SK-N-SH (cell line): ENCODE measurements at regions not wholly inside any gene's neighbourhood (a gene's known extent, or its start where the extent isn't known, plus 50 kb on each side); places are given as distances from the start of the nearest gene placed in this dataset.

Experiments used
- CTCF ChIA-PET: fragments of 300-600, 350-600 bp; formaldehyde crosslinking; extraction: SDS; loops from one replicate; lab custom pipeline; 2021; lab: Yijun Ruan, JAX
- POLR2A ChIA-PET: fragments of 350-600 bp; sonication (Branson Sonifier 250); formaldehyde crosslinking; extraction: SDS; loops from one replicate; lab custom pipeline; 2020; ENCODE audit warnings: antibody characterized with exemption, inconsistent platforms; lab: Yijun Ruan, JAX
- DNase-seq: peaks from one replicate; pipeline ENCODE4 v3.0.0; 2012
- H2AFZ ChIP-seq: fragments of 200-600 bp; sonication (generic); 2 replicates; pipeline ENCODE4 v1.8.1; 2016; ENCODE audit warnings: antibody characterized with exemption, mild to moderate bottlenecking, low read depth
- H3F3A ChIP-seq: fragments of 200-600 bp; sonication (generic); replicated peaks from 2 replicates; pipeline ENCODE3; 2016; ENCODE audit warnings: antibody characterized with exemption, mild to moderate bottlenecking; ENCODE audit not compliant: insufficient read depth
- H3K27ac ChIP-seq, 2 experiments: fragments of 200-500 bp in 1 of 2; fragments of 200-600 bp in 1 of 2; sonication (Bioruptor generic) in 1 of 2; sonication (generic), shearing (Covaris generic) in 1 of 2; 2 replicates each; pipeline versions ENCODE4 v1.5.1 to v1.6.1; 2014 to 2016; ENCODE audit warnings: low read depth in 2 of 2, inconsistent platforms in 1 of 2, low read length in 1 of 2, mild to moderate bottlenecking in 1 of 2, mixed read lengths in 1 of 2
- H3K27me3 ChIP-seq: fragments of 200-600 bp; sonication (generic), shearing (Covaris generic); 2 replicates; pipeline ENCODE4 v1.6.1; 2016; ENCODE audit warnings: mixed run types; ENCODE audit not compliant: insufficient read depth
- H3K36me3 ChIP-seq, 2 experiments: fragments of 200-500 bp in 1 of 2; fragments of 200-600 bp in 1 of 2; sonication (Bioruptor generic) in 1 of 2; sonication (generic) in 1 of 2; replicated peaks in 1 of 2; 2 replicates each; pipeline versions ENCODE3 to v1.5.1; 2014 to 2016; ENCODE audit warnings: low read length in 1 of 2, mild to moderate bottlenecking in 1 of 2; ENCODE audit not compliant: insufficient read depth in 2 of 2, control insufficient read depth in 1 of 2
- H3K4me1 ChIP-seq, 2 experiments: fragments of 200-500 bp in 1 of 2; fragments of 200-600 bp in 1 of 2; sonication (Bioruptor generic) in 1 of 2; sonication (generic), shearing (Covaris generic) in 1 of 2; 2 replicates each; pipeline versions ENCODE4 v1.5.1 to v1.6.1; 2014 to 2016; ENCODE audit warnings: low read depth in 1 of 2, low read length in 1 of 2, mixed run types in 1 of 2; ENCODE audit not compliant: insufficient read depth in 2 of 2, control insufficient read depth in 1 of 2
- H3K4me2 ChIP-seq: fragments of 200-600 bp; sonication (generic), shearing (Covaris generic); 2 replicates; pipeline ENCODE4 v1.6.1; 2017; ENCODE audit warnings: mixed run types
- H3K4me3 ChIP-seq, 2 experiments: fragments of 200-500 bp in 1 of 2; fragments of 200-600 bp in 1 of 2; sonication (Bioruptor generic) in 1 of 2; sonication (generic), shearing (Covaris generic) in 1 of 2; 2 replicates each; pipeline versions ENCODE4 v1.5.1 to v1.8.1; 2014 to 2016; ENCODE audit warnings: low read depth in 2 of 2, inconsistent platforms in 1 of 2, low read length in 1 of 2, mild to moderate bottlenecking in 1 of 2, mixed read lengths in 1 of 2, moderate library complexity in 1 of 2
- H3K79me2 ChIP-seq: fragments of 200-600 bp; sonication (generic); 2 replicates; pipeline ENCODE4 v1.8.1; 2017; ENCODE audit warnings: mild to moderate bottlenecking; ENCODE audit not compliant: insufficient read depth
- H3K9ac ChIP-seq: fragments of 200-600 bp; sonication (generic); 2 replicates; pipeline ENCODE4 v1.6.1; 2017; ENCODE audit warnings: mixed run types
- H3K9me2 ChIP-seq: fragments of 200-600 bp; sonication (generic); 2 replicates; pipeline ENCODE4 v1.6.1; 2017; ENCODE audit warnings: mixed run types
- H3K9me3 ChIP-seq: fragments of 200-600 bp; sonication (generic); 2 replicates; pipeline ENCODE4 v1.6.1; 2017; ENCODE audit warnings: mixed run types, mild to moderate bottlenecking, moderate library complexity
- H4K20me1 ChIP-seq: fragments of 200-600 bp; sonication (generic); 2 replicates; pipeline ENCODE4 v1.6.1; 2017; ENCODE audit warnings: mild to moderate bottlenecking, mixed run types; ENCODE audit not compliant: insufficient read depth
- CHD2 ChIP-seq: fragments of 150-350 bp; IDR thresholded peaks from 2 replicates; pipeline ENCODE4 v1.6.1; 2018; ENCODE audit warnings: low read length; ENCODE audit not compliant: partially characterized antibody
- CTCF ChIP-seq: fragments of 200-600 bp; sonication (generic); IDR thresholded peaks from 2 replicates; pipeline ENCODE4 v1.6.1; 2017; ENCODE audit warnings: antibody characterized with exemption, mild to moderate bottlenecking, moderate library complexity
- ELF1 ChIP-seq: IDR thresholded peaks from 2 replicates; pipeline ENCODE4 v1.4.0; 2012
- EP300 ChIP-seq, 2 experiments: IDR thresholded peaks; 2 replicates each; pipeline versions ENCODE4 v1.4.0 to v1.6.1; 2012; ENCODE audit warnings: borderline replicate concordance in 1 of 2, low read depth in 1 of 2, low read length in 1 of 2
- FOSL2 ChIP-seq: IDR thresholded peaks from 2 replicates; pipeline ENCODE4 v1.4.0; 2012; ENCODE audit warnings: low read depth, mild to moderate bottlenecking, moderate library complexity, borderline replicate concordance
- FOXJ3 ChIP-seq: sonication (generic); formaldehyde crosslinking; IDR thresholded peaks from 2 replicates; pipeline ENCODE4 v1.5.1; 2020; ENCODE audit warnings: mild to moderate bottlenecking, missing genetic modification reagents
- GATA2 ChIP-seq: sonication (generic); formaldehyde crosslinking; IDR thresholded peaks from 2 replicates; pipeline ENCODE4 v1.5.0; 2020; ENCODE audit warnings: mild to moderate bottlenecking, missing genetic modification reagents
- JUND ChIP-seq: IDR thresholded peaks from 2 replicates; pipeline ENCODE4 v1.4.0; 2012
- NRF1 ChIP-seq: IDR thresholded peaks from 2 replicates; pipeline ENCODE4 v1.6.1; 2012; ENCODE audit warnings: low read depth, mild to moderate bottlenecking, low read length
- PBX3 ChIP-seq: IDR thresholded peaks from 2 replicates; pipeline ENCODE4; 2012
- POLR2AphosphoS5 ChIP-seq: IDR thresholded peaks from 2 replicates; pipeline ENCODE4 v1.6.1; 2012; ENCODE audit warnings: low read depth, low read length
- RAD21 ChIP-seq: IDR thresholded peaks from 2 replicates; pipeline ENCODE4 v1.6.1; 2012; ENCODE audit warnings: mild to moderate bottlenecking, low read length
- REST ChIP-seq: IDR thresholded peaks from 2 replicates; pipeline ENCODE4 v1.6.1; 2012; ENCODE audit warnings: mild to moderate bottlenecking, low read depth, low read length, moderate library complexity
- RXRA ChIP-seq: IDR thresholded peaks from 2 replicates; pipeline ENCODE4 v1.4.0; 2012; ENCODE audit warnings: low read depth, mild to moderate bottlenecking, borderline replicate concordance
- SMC3 ChIP-seq: IDR thresholded peaks from 2 replicates; pipeline ENCODE4 v1.6.1; 2012; ENCODE audit warnings: low read depth, low read length, improper control_type of control experiment
- TCF12 ChIP-seq: IDR thresholded peaks from 2 replicates; pipeline ENCODE4 v1.4.0; 2012
- USF1 ChIP-seq: IDR thresholded peaks from 2 replicates; pipeline ENCODE4 v1.4.0; 2012; ENCODE audit warnings: low read depth, borderline replicate concordance
- WGBS: methylation state at CpG from one replicate; pipeline ENCODE4 v1.1.6; 2017; ENCODE audit warnings: low lambda C conversion rate; 5-methylcytosine and 5-hydroxymethylcytosine counted together

GRCh38 chr15:61621146-61621545 lies 392.0 kb upstream of the RORA start:
- H3K27me3 ChIP-seq = no peaks in the 10 kb centered on the region
- H3K4me2 ChIP-seq = no peak overlapping the region
- no peaks in the 10 kb centered on the region for H3F3A ChIP-seq
- H3K4me1 ChIP-seq = no peaks in the 10 kb centered on the region
- no peak overlapping the region for H2AFZ ChIP-seq
- POLR2A ChIA-PET = no interaction called here
- 3% methylated on average over 2 of the region's 2 CpGs for WGBS
- H3K79me2 ChIP-seq = no peaks in the 10 kb centered on the region
- no peak overlapping the region for H3K27ac ChIP-seq
- no peaks in the 10 kb centered on the region for H3K9me3 ChIP-seq
- H3K4me3 ChIP-seq = no peak overlapping the region
- no peaks in the 10 kb centered on the region for H4K20me1 ChIP-seq
- H3K9me2 ChIP-seq = no peaks in the 10 kb centered on the region
- no peak overlapping the region for H3K9ac ChIP-seq
- TF ChIP-seq CTCF (peak; percentile 64), FOXJ3 (CRISPR knock-in tag) (no peak), CHD2 (peak; percentile 11), SMC3 (peak; percentile 74), RAD21 (peak; percentile 87), PBX3 (no peak)
- TF ChIP-seq, all 33 proteins: peak for 4
- no peaks in the 10 kb centered on the region for H3K36me3 ChIP-seq
- DNase-seq = peak; percentile 61
- CTCF ChIA-PET = interaction anchor here (0.5 to 3.8 kb wide), 38 partner anchors 8 to 1109 kb away, joined by 3 to 48 read pairs (median 5); partner anchors contain the start of gene RORA

- POLR2A ChIA-PET = no interaction called here
Measured at GRCh38 chr15:61620151-61620550, 391.0 kb upstream of the RORA start.

More at GRCh38 chr15:61620151-61620550, 391.0 kb upstream of the RORA start:
- Histone ChIP-seq H3K36me3 (no peaks in the 10 kb centered on the region), H3K79me2 (no peaks in the 10 kb centered on the region), H4K20me1 (no peaks in the 10 kb centered on the region), H3K9me2 (no peaks in the 10 kb centered on the region), H3K4me1 (no peaks in the 10 kb centered on the region), H3F3A (no peaks in the 10 kb centered on the region), H3K9me3 (no peaks in the 10 kb centered on the region), H3K9ac (no peak overlapping the region), H3K4me3 (no peak overlapping the region), H3K27ac (no peak overlapping the region), H2AFZ (no peak overlapping the region), H3K27me3 (no peaks in the 10 kb centered on the region), H3K4me2 (no peak overlapping the region)
- TF ChIP-seq ELF1 (no peak), TCF12 (no peak), NRF1 (no peak), REST (no peak), EP300 (IDR thresholded peaks at IDR 0.05; ENCODE audit: borderline replicate concordance in 1 of 2, low read depth in 1 of 2, low read length in 1 of 2) (no peak), PBX3 (no peak), GATA2 (CRISPR knock-in tag) (no peak), JUND (no peak), FOXJ3 (CRISPR knock-in tag) (no peak), USF1 (no peak), POLR2AphosphoS5 (no peak), RXRA (no peak), FOSL2 (no peak)
- CTCF ChIA-PET = interaction anchor here (0.6 to 3.8 kb wide), 42 partner anchors 8 to 1043 kb away, joined by 3 to 48 read pairs (median 4); partner anchors contain the start of gene RORA
- WGBS = 76% methylated on average over 2 of the region's 2 CpGs
- DNase-seq = no peak
